EH (cell line): ENCODE measurements at regions not wholly inside any gene's neighbourhood (a gene's known extent, or its start where the extent isn't known, plus 50 kb on each side); places are given as distances from the start of the nearest gene placed in this dataset.

Experiments
- DNase-seq: peaks from one replicate; pipeline ENCODE4 v3.0.0-alpha.2; 2015; ENCODE audit warnings: low read depth

DNA sequence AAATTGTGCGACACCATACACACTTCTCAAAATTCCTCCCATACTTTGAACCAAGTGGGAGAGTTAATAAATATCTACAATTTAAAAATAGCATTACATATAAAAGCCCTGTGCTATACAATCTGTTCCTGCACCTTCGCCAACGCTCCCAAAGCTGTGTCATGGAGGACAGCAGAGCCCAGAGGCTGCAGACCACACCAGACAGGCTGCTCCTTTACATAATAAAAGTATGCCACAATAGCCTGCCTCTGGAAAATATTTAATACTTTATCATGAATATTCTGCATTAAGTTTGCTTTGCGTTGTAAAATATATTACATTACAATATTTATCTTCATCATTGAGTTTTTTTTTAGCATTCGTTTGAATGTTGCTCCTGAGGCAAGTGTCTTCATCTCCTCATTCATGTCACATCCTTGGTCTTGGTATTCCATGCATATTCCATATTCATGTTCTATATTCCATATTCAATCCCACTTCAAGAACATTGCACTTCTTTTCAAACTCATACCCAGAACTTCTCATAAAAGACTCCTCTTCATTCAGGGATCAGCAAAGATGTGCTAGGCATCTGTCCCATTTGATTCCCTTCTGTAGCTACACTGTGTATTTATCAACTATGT, 663.9 kb downstream of the POM121L12 start:
- DNase-seq: no peak

DNA sequence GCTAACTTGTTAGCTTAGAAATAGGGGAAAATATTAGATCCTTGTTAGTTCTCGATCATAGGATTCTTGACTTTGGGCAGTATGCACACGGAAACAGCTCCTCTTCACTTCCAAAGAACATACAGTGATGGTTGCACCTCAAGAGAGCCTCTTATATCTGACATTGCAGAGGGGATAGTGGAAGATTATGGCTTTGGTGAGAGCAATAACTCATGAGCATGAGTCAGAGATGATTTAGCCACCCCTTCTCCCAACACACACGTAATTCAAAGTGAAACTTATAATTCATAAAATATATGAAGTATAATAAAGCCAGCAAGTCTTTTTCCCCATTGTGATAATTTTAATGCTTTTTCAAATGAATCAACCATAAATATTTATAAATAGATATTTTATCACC, 683.7 kb downstream of the POM121L12 start:
- DNase-seq: no peak

DNA sequence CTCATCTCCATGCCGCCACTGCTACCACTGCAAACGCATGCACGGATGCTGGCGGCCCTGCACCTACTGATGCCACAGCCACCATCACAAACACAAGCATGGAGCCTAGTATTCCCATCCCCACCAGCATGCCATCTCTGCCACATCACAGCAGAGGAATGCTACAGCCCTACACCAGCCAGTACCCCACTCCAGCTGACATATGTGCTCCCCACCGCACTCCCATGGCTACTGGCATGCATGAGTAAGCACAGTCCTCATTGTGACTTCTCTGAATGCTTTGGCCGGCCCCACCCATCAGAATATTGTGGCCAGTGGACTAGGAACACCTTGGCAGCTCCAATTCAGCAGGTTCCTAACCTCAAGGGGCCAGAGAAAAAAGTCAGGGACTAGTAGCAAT, 705.5 kb downstream of the POM121L12 start:
- no peak for DNase-seq

DNA sequence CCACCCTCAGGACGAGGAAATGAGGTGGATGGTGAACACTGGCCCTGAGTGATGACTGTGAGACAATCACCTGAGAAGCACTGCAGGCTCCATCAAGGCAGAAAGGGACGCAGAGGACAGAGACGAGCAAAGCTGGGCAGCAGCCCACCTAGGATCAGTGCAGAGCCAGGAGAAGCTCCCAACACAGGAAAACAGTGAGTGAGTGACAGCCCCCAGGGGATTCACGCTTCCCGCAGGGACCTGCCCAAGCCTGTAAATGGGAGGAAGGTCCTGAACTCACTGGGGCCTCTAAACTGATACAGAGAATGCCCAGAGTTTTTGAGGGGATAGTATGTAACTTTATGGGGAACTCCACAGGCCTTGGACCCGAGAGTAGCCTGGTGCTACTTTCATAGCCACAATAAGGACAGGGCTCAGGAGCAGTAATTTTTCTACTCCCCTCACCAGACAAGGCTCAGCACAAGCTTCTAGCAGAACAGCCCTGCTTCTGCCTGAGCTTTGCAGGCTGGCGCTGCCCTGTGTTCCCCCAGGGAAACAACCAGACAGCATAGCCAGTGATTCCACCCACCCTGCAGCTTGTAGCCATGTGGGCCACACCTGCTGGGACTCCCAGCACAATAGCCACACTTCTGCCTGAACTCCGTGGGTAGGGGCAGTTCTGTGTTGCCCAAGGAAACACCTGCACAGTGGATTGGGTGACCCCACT, 708.4 kb downstream of the POM121L12 start:
- DNase-seq: no peak

DNA sequence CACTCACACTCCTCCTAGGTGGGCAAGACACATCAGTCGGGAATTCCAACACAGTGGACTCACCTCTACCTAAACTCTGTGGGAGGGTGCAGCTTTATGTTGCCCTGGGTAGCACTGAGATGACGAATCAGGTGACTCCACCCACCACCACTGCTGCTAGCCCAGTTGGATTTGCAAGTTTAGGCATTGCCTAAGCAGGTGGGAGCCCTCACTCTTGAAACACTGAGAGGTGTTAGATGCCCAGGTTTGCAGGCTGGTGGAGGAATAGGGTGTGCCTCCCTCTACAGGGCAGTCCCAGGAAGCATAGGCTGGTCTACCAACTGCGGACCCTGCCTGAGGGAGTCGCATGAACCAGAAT, 708.9 kb downstream of the POM121L12 start:
- DNase-seq: no peak

DNA sequence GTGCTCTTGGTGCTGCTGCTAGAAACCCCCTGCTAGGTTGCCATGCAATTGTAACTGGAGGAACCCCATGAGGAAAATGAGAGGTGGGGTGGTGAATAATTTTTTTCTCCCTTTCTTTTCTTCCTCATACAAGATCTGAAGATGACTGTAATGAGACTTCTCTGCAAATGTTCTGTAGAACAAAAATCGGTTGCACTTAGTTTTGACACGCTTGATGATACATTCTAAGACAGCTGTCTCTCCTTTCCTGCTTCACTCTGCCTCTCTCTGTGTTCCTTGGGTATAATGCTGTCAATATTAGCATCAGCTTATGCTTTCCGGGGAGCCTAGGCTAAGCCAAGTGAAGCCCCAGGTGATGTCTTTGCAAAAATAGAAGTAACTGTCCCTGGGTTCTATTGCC, 721.5 kb downstream of the POM121L12 start:
- no peak for DNase-seq

DNA sequence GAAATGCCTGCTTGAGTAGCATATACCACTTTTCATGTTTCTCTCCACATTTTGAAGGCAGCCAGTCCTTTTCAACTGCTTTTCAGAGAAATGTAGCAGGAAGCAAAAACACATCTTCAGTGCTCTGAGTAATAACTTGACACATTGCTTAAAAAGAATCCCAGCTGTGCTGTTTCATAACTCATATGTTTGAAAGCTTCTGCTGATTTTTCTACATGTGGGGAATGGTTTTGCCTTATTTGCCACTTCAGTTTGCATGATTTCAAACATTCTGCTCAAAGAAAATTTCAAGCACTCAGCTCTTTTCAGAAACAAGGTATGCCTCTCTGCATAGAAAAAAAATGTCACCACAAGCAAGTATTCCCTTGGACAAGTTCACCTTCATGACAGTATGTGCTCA, 732.8 kb downstream of the POM121L12 start:
- no peak for DNase-seq

DNA sequence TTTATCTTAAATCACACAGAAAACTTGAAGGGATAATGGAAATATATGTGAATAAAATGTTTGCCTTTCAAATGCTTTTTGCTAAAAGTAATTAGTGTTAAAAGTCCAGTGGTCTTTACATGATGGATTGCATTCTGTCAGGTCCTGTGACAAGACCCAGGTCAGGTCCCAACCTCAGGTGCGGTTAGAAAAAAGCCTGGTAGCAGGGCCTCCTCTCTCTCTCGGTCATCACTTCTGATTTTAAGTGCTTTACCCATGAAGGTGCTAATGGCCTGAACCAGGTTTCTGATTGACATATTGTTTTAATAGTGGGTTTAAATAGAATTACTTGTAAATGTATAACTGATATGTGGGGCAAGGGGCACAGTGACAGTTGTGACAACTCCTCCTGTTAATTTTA, 736.3 kb downstream of the POM121L12 start:
- no peak for DNase-seq

DNA sequence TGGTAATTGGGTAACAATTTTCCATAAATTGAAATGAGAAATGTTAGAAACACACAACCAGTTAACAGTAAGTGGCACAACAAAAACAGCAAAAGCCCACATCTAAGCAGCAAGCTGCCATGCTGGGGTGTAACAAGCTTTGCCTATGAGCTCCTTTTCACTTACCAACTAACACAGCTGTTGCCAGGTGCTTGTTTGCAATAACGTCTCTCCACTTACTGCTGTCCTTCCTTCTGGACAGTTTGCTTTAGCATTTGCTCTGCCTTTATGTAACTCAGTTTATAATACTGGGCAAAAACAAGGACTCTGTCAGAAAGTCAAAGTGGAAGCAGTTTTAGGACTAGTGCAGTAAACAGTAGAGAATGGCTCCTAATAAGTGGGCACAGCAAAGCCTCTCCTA, 740.9 kb downstream of the POM121L12 start:
- no peak for DNase-seq

DNA sequence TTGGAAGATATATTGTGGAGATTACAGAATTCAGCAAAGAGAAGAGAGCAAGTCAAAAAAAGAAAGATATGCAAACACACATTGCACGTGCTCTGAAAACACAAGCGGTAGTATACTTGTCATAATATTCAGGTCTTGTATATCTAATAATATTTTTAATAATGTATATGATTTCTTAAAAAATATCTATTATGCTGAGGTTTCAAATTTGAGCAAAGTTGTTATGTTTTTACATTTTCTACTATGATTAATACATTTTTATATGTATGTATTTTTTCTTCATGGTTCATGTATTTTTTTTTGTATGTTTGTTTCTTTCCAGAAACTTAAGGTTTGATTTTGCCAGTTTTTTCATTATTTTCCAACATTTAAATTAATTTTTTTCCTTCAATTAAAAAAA, 752.4 kb upstream of the VSTM2A start:
- DNase-seq: no peak

DNA sequence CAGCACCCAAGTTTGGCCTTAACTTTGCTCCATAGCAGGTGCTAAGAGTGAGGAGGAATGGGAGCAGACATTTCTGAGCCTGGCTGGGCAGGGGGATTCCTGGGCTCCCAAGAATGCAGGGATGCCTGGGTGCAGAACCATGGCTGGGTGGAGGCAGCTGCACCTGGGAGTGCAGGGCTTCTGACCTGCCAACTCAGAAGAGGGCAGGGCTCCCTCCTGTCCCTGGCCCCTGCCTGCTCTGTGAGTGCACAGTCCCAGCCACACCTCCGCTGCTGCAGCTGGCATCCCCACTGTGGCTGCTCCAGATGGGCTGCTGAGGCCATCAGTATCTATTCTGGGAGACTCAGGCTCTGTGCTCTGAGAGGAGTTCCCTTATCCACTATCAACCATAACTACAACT, 747.4 kb upstream of the VSTM2A start:
- no peak for DNase-seq

DNA sequence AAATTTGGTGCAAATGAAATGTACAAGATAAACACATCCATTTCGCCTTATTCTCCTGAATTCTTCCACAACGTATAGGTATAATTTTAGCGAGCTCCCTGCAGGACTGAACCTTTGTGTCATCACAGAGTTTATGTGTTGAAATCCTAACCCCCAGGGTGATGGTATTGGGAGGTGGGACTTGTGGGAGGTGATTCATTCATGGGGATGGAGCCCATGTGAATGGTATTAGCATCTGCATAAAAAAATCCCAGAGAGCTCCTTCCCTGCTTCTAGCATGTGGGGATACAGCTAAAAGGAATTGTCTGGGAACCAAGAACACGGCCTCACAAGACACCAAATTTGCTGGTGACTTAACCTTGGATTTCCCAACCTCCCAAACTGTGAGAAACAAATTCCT, 741.4 kb upstream of the VSTM2A start:
- no peak for DNase-seq

DNA sequence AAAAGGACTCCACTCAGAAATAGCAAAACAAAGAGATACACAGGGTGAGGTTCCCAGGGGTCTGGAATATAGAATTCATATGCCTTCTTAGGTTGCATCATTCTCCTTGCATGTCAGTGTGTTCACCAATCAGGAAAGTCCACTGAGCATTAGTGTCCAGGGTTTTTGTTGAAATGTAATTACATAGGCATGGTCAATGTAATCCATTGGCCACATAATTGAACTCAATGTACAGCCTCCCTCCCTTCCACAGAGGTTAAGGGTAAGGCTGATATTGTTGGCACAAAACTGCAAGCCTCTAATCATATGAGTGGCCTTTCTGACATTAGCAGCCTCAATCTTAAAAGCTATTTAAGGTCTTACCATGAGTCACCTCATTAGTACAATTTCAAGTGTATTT, 736.1 kb upstream of the VSTM2A start:
- DNase-seq: no peak

DNA sequence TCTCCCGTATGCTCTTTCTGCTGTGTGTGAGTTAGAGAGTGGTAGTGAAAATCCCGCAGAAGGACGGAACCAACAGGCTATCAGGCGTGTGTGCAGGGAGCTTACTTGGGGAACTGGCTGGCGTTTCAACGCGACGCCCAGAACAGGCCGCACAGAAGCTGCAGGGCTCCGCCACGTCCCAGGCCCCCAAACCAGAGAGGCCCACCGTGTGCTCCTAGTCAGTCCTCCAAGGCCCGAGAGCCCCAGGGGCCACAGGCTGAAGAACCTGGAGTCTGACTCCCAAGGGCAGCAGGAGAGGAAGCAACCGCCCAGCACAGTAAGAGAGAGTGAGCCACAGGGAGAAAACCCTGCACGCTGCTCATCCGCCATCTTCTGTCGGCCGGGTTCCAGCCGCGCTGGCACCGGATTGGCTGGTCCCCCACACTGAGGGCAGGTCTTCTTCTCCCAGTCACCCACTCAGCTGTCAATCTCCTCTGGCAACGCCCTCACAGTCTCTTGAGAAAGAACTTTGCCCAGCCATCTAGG, 730.6 kb upstream of the VSTM2A start:
- DNase-seq: no peak

DNA sequence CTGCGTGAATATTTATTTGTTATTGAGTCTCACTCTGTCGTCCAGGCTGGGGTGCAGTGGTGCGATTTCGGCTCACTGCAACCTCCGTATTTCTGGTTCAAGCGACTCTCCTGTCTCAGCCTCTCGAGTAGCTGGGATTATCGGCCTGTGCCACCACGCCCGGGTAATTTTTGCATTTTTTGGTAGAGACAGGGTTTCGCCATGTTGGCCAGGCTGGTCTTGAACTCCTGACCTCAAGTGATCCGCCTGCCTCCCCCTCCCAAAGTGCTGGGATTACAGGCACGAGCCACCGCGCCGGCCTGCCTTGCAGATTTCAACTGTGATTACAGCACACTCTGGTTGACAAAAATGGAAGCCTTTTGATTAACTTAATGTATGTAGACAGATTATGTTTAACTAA, 730.0 kb upstream of the VSTM2A start:
- no peak for DNase-seq

DNA sequence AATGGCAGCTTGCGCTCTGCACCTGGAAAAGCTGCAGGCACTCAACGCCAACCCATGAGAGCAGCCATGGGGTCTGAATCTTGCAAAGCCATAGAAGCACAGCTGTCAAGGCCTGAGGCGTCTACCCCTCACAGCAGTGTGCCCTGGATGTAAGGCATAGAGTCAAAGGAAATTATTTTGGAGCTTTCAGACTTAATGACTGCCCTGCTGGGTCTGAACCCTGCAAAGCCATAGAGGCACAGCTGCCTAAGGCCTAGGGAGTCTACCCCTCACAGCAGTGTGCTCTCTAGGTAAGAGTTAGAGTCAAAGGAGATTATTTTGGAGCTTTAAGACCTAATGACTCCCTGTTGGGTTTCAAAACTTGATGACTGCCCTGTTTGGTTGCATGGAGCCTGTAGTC, 706.9 kb upstream of the VSTM2A start:
- DNase-seq: no peak

DNA sequence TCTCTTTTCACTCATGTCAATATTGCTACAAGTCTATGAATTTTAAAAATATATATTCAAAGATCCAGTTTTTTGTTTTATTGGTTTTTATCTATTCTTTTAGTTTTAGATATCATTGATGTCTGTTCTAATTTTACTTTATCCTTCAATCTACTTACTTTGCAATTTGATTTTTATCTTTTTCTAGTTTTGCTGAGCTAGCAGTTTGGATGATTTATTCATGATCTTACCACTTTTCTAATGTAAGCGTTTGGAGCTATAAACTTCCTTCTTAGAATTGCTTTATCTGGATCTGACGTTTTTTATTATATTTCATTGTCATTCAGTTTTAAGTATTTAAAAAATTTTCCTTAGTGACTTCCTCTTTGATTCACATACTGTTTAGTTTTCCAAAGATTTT, 664.5 kb upstream of the VSTM2A start:
- DNase-seq: no peak

DNA sequence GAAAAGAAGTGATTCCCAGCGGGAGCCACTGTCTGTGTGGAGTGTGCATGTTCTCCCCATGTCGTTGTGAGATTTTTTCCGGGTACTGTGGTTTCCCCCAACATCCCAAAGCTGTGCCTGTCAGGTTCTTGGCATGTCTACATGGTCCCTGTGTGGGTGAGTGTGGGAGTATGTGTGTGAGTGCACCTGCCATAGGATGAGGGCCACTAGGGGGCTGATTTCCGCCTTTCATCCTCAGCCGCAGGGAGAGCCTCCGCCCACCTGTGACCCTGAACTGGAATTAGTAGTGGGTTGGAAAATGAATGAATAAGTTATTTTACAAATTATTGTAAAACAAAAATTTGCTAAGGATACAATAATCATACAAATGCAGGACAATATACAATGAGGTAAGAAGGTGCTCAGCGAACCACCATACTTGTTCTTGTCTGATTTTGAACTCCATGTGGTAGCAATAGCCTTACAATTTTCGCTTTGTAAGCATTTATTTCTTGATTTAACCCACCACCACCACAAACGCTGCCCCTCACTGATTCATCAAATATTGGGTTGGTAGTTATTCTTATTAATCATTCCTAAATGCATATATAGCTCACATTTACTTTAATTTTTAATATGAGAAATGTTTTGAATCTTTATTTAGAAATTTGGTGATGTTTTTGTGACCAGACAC, 641.2 kb upstream of the VSTM2A start:
- DNase-seq: no peak

DNA sequence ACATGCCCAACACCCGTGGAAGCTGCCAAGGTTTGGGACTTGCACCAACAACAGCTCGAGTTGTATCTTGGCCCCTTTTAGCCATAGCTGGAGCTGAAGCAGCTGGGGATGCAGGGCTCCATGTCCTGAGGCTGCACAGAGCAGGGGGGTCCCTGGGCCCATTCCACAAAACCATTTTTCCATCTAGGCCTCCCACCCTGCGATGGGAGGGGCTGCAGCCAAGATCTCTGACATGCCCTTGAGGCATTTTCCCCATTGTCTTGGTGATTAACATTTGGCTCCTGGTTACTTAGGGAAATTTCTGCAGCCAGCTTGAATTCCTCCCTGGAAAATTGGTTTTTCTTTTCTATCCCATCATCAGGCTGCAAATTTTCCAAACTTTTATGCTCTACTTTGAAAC, 637.8 kb upstream of the VSTM2A start:
- DNase-seq: no peak

DNA sequence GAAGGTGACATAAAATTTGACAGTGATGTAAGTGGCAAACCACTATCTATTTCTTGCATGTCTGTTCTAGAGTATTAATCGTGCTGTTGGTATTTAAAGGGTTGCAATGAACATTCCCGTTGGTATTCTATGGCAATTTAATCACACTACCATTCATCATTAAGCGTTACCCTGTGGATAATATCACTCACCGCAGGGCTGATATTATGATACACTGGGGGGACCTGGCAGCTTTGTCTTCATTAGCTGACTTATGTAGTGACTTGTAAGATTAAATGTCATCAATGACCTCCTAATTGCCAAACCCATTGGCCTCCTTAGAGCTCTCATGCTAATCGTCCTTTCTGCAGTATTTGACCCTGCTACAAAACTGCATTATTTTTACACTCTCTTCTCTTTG, 624.5 kb upstream of the VSTM2A start:
- DNase-seq: no peak

DNA sequence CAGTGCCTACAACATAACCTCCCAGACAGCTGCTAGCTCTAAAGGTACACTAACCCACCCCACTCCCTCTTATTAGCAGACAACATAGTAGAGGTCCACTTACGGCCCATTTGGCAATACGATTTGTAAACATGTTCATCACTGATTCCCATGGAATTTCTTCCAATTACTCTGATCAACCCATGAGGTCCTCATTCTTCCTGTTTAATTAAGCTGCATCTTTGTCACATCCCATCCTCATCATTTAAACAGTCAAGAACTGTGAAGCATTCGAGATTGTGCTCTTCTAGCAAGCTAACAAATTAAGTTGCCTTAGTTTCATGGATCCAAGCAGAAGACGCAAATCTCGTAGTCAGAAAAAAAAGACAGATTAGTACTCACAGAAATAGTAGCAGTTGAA, 622.2 kb upstream of the VSTM2A start:
- DNase-seq: no peak

DNA sequence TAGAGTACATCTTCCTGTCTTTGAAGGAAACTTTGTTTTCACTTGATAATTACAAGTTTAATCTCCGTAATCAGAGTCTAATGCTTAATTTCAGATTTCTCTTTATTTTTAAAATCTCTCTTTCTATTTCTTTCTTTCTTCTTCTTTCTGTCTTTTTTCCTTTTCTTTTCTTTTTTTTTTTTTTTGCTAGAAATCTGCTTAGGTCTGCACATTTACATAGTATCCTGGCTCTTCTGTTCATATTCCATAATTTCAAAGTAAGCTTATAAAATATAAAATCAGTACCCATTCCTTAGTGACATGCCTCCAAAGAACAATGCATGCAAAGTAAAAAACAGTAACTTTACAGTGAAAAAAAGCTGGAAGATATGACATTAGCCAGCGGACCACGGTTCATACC, 601.7 kb upstream of the VSTM2A start:
- no peak for DNase-seq

DNA sequence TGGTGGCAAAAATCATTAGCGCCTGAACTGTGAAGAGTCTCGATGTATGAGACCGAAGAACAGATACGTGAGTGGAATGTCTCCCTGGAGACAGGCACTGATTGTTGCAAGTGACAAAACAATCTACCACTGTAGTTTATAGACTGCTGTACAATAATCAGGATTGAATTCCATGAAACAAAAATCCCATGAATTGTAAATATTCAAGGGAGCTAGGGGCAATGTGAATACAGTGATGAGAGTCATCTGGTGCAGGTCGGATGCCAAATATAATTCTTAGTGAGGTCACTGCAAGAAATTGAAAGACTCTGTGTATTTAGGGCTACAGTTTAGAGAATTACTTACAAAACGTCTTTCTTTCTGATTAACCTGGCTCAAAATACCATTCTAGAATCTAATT, 594.4 kb upstream of the VSTM2A start:
- no peak for DNase-seq

DNA sequence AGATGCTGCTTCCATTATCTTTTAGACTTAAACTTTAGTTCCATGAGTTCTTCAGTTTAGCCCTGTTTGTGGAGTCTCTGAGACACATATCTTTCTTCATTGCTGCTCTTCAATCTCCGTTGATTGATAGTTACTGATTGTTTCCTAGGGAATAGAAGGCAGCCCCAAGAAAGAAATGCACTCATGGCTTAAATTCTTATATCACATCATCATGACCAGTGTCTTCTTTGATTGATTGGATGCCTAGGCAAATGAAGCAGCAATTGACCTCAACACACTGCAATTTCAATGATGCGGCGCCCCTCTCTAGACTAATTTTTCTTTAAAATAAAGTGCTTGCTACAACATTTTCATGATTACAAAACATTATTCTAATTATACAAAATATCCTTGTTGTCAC, 576.5 kb upstream of the VSTM2A start:
- DNase-seq: no peak
